Sigmoid colon (tissue), 3 donors: ENCODE measurements at regions not wholly inside any gene's neighbourhood (a gene's known extent, or its start where the extent isn't known, plus 50 kb on each side); places are given as distances from the start of the nearest gene placed in this dataset.

Source experiments
- POLR2A ChIP-seq, 2 donors: fragments of 450-650 bp; IDR thresholded peaks; one replicate each; pipeline ENCODE4 v1.6.1; 2016; ENCODE audit warnings: antibody characterized with exemption in 2 of 2, mild to moderate bottlenecking in 2 of 2, moderate library complexity in 2 of 2
- TF ChIP-seq, protein P1 (sequence below), 4 experiments: fragments of 450-650 bp in 3 of 4; fragments of 200-600 bp in 1 of 4; IDR thresholded peaks; one replicate each; pipeline ENCODE4 v1.5.1; 2016 to 2019; ENCODE audit warnings: antibody characterized with exemption in 4 of 4, mild to moderate bottlenecking in 3 of 4, moderate library complexity in 2 of 4

DNA sequence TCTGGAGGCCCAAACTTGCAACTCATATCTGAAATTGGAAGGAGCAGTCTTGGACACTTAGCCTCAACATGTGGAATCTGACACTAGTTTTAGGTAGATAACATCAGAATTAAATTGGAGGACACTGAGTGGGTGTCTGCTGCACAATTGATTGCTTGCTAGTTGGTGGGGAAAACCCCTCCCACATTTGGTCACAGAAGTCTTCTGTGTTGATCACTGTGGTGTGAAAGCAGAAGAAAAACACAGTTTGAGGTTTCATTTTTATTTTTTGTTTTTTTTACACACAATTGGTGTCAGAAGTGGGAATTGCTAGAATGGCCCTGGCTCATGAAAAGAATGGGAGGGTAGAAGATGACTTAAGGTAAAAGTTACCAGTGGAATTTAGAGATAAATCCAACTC, 78.0 kb upstream of the CD163 start:
- TF ChIP-seq, protein P1, sequence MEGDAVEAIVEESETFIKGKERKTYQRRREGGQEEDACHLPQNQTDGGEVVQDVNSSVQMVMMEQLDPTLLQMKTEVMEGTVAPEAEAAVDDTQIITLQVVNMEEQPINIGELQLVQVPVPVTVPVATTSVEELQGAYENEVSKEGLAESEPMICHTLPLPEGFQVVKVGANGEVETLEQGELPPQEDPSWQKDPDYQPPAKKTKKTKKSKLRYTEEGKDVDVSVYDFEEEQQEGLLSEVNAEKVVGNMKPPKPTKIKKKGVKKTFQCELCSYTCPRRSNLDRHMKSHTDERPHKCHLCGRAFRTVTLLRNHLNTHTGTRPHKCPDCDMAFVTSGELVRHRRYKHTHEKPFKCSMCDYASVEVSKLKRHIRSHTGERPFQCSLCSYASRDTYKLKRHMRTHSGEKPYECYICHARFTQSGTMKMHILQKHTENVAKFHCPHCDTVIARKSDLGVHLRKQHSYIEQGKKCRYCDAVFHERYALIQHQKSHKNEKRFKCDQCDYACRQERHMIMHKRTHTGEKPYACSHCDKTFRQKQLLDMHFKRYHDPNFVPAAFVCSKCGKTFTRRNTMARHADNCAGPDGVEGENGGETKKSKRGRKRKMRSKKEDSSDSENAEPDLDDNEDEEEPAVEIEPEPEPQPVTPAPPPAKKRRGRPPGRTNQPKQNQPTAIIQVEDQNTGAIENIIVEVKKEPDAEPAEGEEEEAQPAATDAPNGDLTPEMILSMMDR (IDR thresholded peaks at IDR 0.05), result no peak
- TF ChIP-seq POLR2A (IDR thresholded peaks at IDR 0.05), result no peak
